ENCODE measurements at regions not wholly inside any gene's neighbourhood (a gene's known extent, or its start where the extent isn't known, plus 50 kb on each side); places are given as distances from the start of the nearest gene placed in this dataset.

- TF ChIP-seq, protein P1, sequence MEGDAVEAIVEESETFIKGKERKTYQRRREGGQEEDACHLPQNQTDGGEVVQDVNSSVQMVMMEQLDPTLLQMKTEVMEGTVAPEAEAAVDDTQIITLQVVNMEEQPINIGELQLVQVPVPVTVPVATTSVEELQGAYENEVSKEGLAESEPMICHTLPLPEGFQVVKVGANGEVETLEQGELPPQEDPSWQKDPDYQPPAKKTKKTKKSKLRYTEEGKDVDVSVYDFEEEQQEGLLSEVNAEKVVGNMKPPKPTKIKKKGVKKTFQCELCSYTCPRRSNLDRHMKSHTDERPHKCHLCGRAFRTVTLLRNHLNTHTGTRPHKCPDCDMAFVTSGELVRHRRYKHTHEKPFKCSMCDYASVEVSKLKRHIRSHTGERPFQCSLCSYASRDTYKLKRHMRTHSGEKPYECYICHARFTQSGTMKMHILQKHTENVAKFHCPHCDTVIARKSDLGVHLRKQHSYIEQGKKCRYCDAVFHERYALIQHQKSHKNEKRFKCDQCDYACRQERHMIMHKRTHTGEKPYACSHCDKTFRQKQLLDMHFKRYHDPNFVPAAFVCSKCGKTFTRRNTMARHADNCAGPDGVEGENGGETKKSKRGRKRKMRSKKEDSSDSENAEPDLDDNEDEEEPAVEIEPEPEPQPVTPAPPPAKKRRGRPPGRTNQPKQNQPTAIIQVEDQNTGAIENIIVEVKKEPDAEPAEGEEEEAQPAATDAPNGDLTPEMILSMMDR (IDR thresholded peaks at IDR 0.05 in 8 of 11, conservative IDR thresholded peaks at IDR 0.05 in 3 of 11): no peak
- no peak for TF ChIP-seq POLR2A (IDR thresholded peaks at IDR 0.05)
These were observed 110.7 kb downstream of the EHF start for GRCh38 chr11:34731603-34732002.

Data from spleen (tissue), 7 donors.